Sigmoid colon (tissue), 6 donors: ENCODE measurements at regions not wholly inside any gene's neighbourhood (a gene's known extent, or its start where the extent isn't known, plus 50 kb on each side); places are given as distances from the start of the nearest gene placed in this dataset.
"Not testable (repeated sequence)": the region's sequence is repeated elsewhere in the genome, so short reads cannot be mapped to it uniquely, and the experiment has no call there.

Experiments used
- DNase-seq: peaks from one replicate; pipeline ENCODE4 v3.0.0-alpha.2; 2019
- H3K27ac ChIP-seq, 4 donors: fragments of 200-600 bp; sonication (generic); one replicate each; pipeline ENCODE4 v1.5.1; 2016 to 2019; ENCODE audit warnings: mild to moderate bottlenecking in 1 of 4
- H3K27me3 ChIP-seq, 3 donors: fragments of 200-600 bp; sonication (generic); one replicate each; pipeline ENCODE4 v1.5.1; 2019; ENCODE audit warnings: mild to moderate bottlenecking in 1 of 3
- H3K36me3 ChIP-seq, 4 donors: fragments of 200-600 bp; sonication (generic); one replicate each; pipeline ENCODE4 v1.5.1; 2016 to 2019
- H3K4me1 ChIP-seq, 4 donors: fragments of 200-600 bp; sonication (generic); one replicate each; pipeline ENCODE4 v1.5.1; 2017 to 2019
- H3K4me3 ChIP-seq, 4 donors: fragments of 200-600 bp; sonication (generic); one replicate each; pipeline ENCODE4 v1.5.1; 2017 to 2019; ENCODE audit warnings: mild to moderate bottlenecking in 2 of 4, moderate library complexity in 1 of 4
- H3K9me3 ChIP-seq, 4 donors: fragments of 200-600 bp in 3 of 4; sonication (generic) in 3 of 4; one replicate each; pipeline versions ENCODE4 v1.5.1 to v1.6.1; 2013 to 2019
- EP300 ChIP-seq, 4 donors: sonication (generic); formaldehyde crosslinking; IDR thresholded peaks; one replicate each; pipeline ENCODE4 v1.6.1; 2017; ENCODE audit warnings: antibody characterized with exemption in 4 of 4
- POLR2A ChIP-seq, 2 donors: fragments of 450-650 bp; IDR thresholded peaks; one replicate each; pipeline ENCODE4 v1.6.1; 2016; ENCODE audit warnings: antibody characterized with exemption in 2 of 2, mild to moderate bottlenecking in 2 of 2, moderate library complexity in 2 of 2
- POLR2AphosphoS5 ChIP-seq, 4 donors: sonication (generic); formaldehyde crosslinking; IDR thresholded peaks; one replicate each; pipeline ENCODE4 v1.6.1; 2017; ENCODE audit warnings: antibody characterized with exemption in 4 of 4
- WGBS, 2 donors: extraction: QIAGEN DNeasy Blood & Tissue Kit; methylation state at CpG; one replicate each; pipeline ENCODE4 v1.1.7; 2013; 5-methylcytosine and 5-hydroxymethylcytosine counted together
- intact Hi-C: fragments of 100-400 bp; cut with DNase I; formaldehyde crosslinking; loops from one replicate; pipeline ENCODE4 v1.15.1; 2023
- TF ChIP-seq, protein P1 (sequence below), 4 experiments: fragments of 450-650 bp in 3 of 4; fragments of 200-600 bp in 1 of 4; IDR thresholded peaks; one replicate each; pipeline ENCODE4 v1.5.1; 2016 to 2019; ENCODE audit warnings: antibody characterized with exemption in 4 of 4, mild to moderate bottlenecking in 3 of 4, moderate library complexity in 2 of 4
- donor health status: healthy with polysubstance abuse.
- donor health status: healthy.

DNA sequence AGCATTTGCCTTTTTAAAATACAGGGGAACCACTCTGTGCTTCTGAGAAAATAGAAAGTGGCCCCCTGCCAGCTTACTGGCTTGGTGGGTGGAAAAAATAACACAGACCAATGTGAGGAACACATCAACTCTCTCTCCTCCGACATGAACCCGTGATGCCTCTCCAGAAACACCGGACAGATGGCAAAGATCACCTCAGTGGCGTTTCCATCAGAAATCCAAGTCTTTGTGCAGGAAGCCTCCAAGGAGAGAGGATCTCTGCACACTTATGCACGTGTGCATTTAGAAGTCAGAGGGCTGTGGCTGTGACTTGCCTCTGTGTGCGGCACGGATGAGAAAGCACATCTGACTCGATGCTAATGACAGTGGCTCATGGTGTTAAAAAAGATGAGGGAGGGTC lies 112.3 kb upstream of the KLF12 start:
- Histone ChIP-seq H3K4me1 (peaks cover 0 to 15% (median 9%) of the 10 kb centered on the region in 4 donors), H3K27me3 (no peaks in the 10 kb centered on the region), H3K36me3 (no peaks in the 10 kb centered on the region), H3K9me3 (no peaks in the 10 kb centered on the region), H3K27ac (no peak overlapping the region), H3K4me3 (peak overlapping the region in 2 of 4 donors; percentile 17 to 23)
- WGBS, 2 donors: 73 to 86% methylated on average over 8 of the region's 8 CpGs
- TF ChIP-seq POLR2A (IDR thresholded peaks at IDR 0.05): no peak
- TF ChIP-seq, protein P1, sequence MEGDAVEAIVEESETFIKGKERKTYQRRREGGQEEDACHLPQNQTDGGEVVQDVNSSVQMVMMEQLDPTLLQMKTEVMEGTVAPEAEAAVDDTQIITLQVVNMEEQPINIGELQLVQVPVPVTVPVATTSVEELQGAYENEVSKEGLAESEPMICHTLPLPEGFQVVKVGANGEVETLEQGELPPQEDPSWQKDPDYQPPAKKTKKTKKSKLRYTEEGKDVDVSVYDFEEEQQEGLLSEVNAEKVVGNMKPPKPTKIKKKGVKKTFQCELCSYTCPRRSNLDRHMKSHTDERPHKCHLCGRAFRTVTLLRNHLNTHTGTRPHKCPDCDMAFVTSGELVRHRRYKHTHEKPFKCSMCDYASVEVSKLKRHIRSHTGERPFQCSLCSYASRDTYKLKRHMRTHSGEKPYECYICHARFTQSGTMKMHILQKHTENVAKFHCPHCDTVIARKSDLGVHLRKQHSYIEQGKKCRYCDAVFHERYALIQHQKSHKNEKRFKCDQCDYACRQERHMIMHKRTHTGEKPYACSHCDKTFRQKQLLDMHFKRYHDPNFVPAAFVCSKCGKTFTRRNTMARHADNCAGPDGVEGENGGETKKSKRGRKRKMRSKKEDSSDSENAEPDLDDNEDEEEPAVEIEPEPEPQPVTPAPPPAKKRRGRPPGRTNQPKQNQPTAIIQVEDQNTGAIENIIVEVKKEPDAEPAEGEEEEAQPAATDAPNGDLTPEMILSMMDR (IDR thresholded peaks at IDR 0.05): no peak
- TF ChIP-seq POLR2AphosphoS5 (IDR thresholded peaks at IDR 0.05): no peak
- no peak for TF ChIP-seq EP300 (IDR thresholded peaks at IDR 0.05)
- intact Hi-C loops: no loop called here
- peak; percentile 66 for DNase-seq

DNA sequence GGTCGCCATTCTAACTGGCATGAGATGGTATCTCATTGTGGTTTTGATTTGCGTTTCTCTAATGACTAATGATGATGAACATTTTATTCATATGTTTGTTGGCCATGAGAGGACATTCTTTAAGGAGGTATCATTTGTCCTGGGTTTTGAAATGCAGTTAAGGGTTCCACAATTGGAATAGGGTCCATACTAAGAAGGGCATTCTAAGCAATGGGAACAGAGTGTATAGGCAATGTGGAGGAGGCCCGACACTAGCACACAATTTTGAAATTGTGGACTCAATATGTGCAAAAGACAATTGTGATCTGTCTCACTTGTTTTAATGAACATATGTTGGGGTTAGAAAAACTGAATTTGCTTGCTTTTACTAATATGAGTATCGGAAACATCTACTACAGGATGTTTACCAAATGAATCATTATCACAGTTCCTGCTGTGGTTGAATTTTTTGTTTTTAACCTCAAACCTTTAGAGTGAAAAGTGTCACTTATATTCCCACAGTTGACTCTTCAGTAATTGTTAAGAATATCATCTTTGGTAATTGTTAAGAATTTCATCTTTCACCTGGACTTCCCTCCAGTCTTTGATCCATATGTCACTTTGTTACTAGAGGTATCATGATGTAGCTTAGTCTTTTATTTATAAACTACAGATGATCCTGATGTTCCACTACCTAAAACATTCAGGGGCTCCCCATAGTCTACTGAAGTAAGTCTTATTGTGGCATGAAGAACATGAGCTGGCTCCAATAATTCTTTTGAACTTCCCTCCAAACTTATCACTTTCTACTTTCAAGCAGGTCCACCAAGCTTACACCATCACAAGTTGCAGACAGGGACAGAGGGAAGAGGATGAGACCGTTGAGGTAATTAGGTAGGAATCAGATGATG lies 109.7 kb upstream of the KLF12 start:
- Histone ChIP-seq H3K9me3 (no peaks in the 10 kb centered on the region), H3K4me3 (no peak overlapping the region), H3K4me1 (peaks cover 0 to 15% (median 7%) of the 10 kb centered on the region in 4 donors), H3K27me3 (no peaks in the 10 kb centered on the region), H3K36me3 (no peaks in the 10 kb centered on the region), H3K27ac (no peak overlapping the region)
- DNase-seq: no peak
- no peak for TF ChIP-seq EP300 (IDR thresholded peaks at IDR 0.05)
- TF ChIP-seq, protein P1 (IDR thresholded peaks at IDR 0.05): no peak
- 83 to 87% methylated on average over 5 of the region's 5 CpGs for WGBS, 2 donors
- intact Hi-C loops: no loop called here

DNA sequence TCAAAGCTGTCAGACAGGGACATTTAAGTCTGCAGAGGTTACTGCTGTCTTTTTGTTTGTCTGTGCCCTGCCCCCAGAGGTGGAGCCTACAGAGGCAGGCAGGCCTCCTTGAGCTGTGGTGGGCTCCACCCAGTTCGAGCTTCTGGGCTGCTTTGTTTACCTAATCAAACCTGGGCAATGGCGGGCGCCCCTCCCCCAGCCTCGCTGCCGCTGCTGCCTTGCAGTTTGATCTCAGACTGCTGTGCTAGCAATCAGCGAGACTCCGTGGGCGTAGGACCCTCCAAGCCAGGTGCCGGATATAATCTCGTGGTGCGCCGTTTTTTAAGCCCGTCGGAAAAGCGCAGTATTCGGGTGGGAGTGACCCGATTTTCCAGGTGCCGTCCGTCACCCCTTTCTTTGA lies 107.1 kb upstream of the KLF12 start:
- intact Hi-C loops, H3K27ac ChIP-seq, H3K9me3 ChIP-seq, H3K36me3 ChIP-seq, H3K4me3 ChIP-seq, DNase-seq, H3K27me3 ChIP-seq, H3K4me1 ChIP-seq: not testable (repeated sequence)
- WGBS, 2 donors: 84 to 89% methylated on average over 15 to 19 of the region's 19 CpGs

- Histone ChIP-seq H3K27ac (no peak overlapping the region), H3K27me3 (no peaks in the 10 kb centered on the region), H3K4me3 (no peak overlapping the region), H3K36me3 (no peaks in the 10 kb centered on the region), H3K9me3 (peaks cover 0 to 6% (median 0%) of the 10 kb centered on the region in 4 donors), H3K4me1 (no peaks in the 10 kb centered on the region)
- no peak for TF ChIP-seq POLR2A (IDR thresholded peaks at IDR 0.05)
- TF ChIP-seq, protein P1 (IDR thresholded peaks at IDR 0.05): no peak
- TF ChIP-seq POLR2AphosphoS5 (IDR thresholded peaks at IDR 0.05): no peak
- TF ChIP-seq EP300 (IDR thresholded peaks at IDR 0.05): no peak
- WGBS, 2 donors: 74 to 85% methylated on average over 4 of the region's 4 CpGs
- no peak for DNase-seq
- intact Hi-C loops: no loop called here
Observed at GRCh38 chr13:74230984-74231501, 96.8 kb upstream of the KLF12 start.

- TF ChIP-seq EP300 (IDR thresholded peaks at IDR 0.05) (no peak), POLR2AphosphoS5 (IDR thresholded peaks at IDR 0.05) (no peak), POLR2A (IDR thresholded peaks at IDR 0.05) (no peak)
- TF ChIP-seq, protein P1 (IDR thresholded peaks at IDR 0.05): no peak
- WGBS, 2 donors: 21 to 69% methylated on average over 4 of the region's 4 CpGs
- H3K9me3 ChIP-seq: peaks cover 0 to 6% (median 0%) of the 10 kb centered on the region in 4 donors
- intact Hi-C loops: no loop called here
- no peak for DNase-seq
- H3K4me1 ChIP-seq: no peaks in the 10 kb centered on the region
- no peak overlapping the region for H3K27ac ChIP-seq
- no peaks in the 10 kb centered on the region for H3K27me3 ChIP-seq
- no peak overlapping the region for H3K4me3 ChIP-seq
- no peaks in the 10 kb centered on the region for H3K36me3 ChIP-seq
Observed at GRCh38 chr13:74229242-74229641, 95.0 kb upstream of the KLF12 start.
